Keratinocyte (primary cell): ENCODE measurements at regions not wholly inside any gene's neighbourhood (a gene's known extent, or its start where the extent isn't known, plus 50 kb on each side); places are given as distances from the start of the nearest gene placed in this dataset.

ENCODE experiments used
- DNase-seq: peaks from one replicate; pipeline ENCODE4 v3.0.0-alpha.2; 2011; ENCODE audit warnings: low read depth, missing footprints, low spot score
- FAIRE-seq: peaks from 2 replicates; lab custom pipeline; 2011; peaks lifted over from hg19 to GRCh38; lab: Jason Lieb, UNC
- H2AFZ ChIP-seq: 2 replicates; pipeline ENCODE4 v1.6.0; 2012; ENCODE audit warnings: low read length, control low read depth, inconsistent platforms; ENCODE audit not compliant: control insufficient read depth
- H3K27ac ChIP-seq: 2 replicates; pipeline ENCODE4 v1.5.1; 2011; ENCODE audit warnings: low read length; ENCODE audit not compliant: control insufficient read depth, insufficient read depth
- H3K27me3 ChIP-seq: 3 replicates; pipeline ENCODE4 v1.6.0; 2011; ENCODE audit warnings: low read length; ENCODE audit not compliant: control insufficient read depth, insufficient read depth; ENCODE audit errors: extremely low read depth
- H3K36me3 ChIP-seq, 2 experiments: 2 replicates in 1 of 2; 3 replicates in 1 of 2; pipeline ENCODE4 v1.5.1; 2011; ENCODE audit warnings: low read length in 2 of 2, mild to moderate bottlenecking in 1 of 2; ENCODE audit not compliant: control insufficient read depth in 2 of 2, insufficient read depth in 2 of 2; ENCODE audit errors: extremely low read depth in 1 of 2
- H3K4me1 ChIP-seq: 3 replicates; pipeline ENCODE4 v1.5.1; 2011; ENCODE audit warnings: low read length; ENCODE audit not compliant: control insufficient read depth, insufficient read depth; ENCODE audit errors: extremely low read depth
- H3K4me2 ChIP-seq: 3 replicates; pipeline ENCODE4 v1.6.0; 2011; ENCODE audit warnings: low read depth, low read length; ENCODE audit not compliant: control insufficient read depth, insufficient read depth; ENCODE audit errors: extremely low read depth
- H3K4me3 ChIP-seq, 3 experiments: fragments of 200-600 bp in 1 of 3; sonication (generic) in 1 of 3; 2 replicates in 2 of 3; 3 replicates in 1 of 3; pipeline ENCODE4 v1.5.1; 2011 to 2016; ENCODE audit warnings: low read length in 3 of 3, mild to moderate bottlenecking in 3 of 3, control low read depth in 2 of 3, inconsistent platforms in 1 of 3, low read depth in 1 of 3, mixed read lengths in 1 of 3, mixed run types in 1 of 3, moderate library complexity in 1 of 3; ENCODE audit not compliant: control insufficient read depth in 2 of 3, insufficient read depth in 2 of 3; ENCODE audit errors: extremely low read depth in 1 of 3
- H3K79me2 ChIP-seq: 2 replicates; pipeline ENCODE4 v1.6.0; 2012; ENCODE audit warnings: low read length; ENCODE audit not compliant: control insufficient read depth, insufficient read depth
- H3K9ac ChIP-seq: 3 replicates; pipeline ENCODE4 v1.6.0; 2011; ENCODE audit warnings: low read length; ENCODE audit not compliant: control insufficient read depth, insufficient read depth; ENCODE audit errors: extremely low read depth
- H3K9me1 ChIP-seq: 3 replicates; pipeline ENCODE4 v1.6.0; 2011; ENCODE audit warnings: low read length; ENCODE audit not compliant: control insufficient read depth, insufficient read depth; ENCODE audit errors: extremely low read depth
- H3K9me3 ChIP-seq: 2 replicates; pipeline ENCODE4 v1.5.1; 2012; ENCODE audit warnings: low read depth, low read length; ENCODE audit not compliant: control insufficient read depth
- H4K20me1 ChIP-seq: 3 replicates; pipeline ENCODE4 v1.6.0; 2011; ENCODE audit warnings: low read length; ENCODE audit not compliant: control insufficient read depth, insufficient read depth; ENCODE audit errors: extremely low read depth
- CTCF ChIP-seq, 3 experiments: IDR thresholded peaks in 1 of 3; conservative IDR thresholded peaks in 1 of 3; optimal IDR thresholded peaks in 1 of 3; 2 replicates in 2 of 3; 3 replicates in 1 of 3; pipeline versions ENCODE3 to v1.5.1; 2011; ENCODE audit warnings: low read length in 3 of 3, mild to moderate bottlenecking in 3 of 3, moderate library complexity in 2 of 3, control low read depth in 1 of 3, inconsistent platforms in 1 of 3; ENCODE audit not compliant: insufficient read depth in 2 of 3; ENCODE audit errors: extremely low read depth in 1 of 3
- EZH2 ChIP-seq: IDR thresholded peaks from one replicate; pipeline ENCODE4 v1.6.1; 2012; ENCODE audit warnings: inconsistent platforms, mild to moderate bottlenecking, low read length, moderate library complexity
- dilution Hi-C: fragments of 300-500 bp; cut with MboI; formaldehyde crosslinking; loops from one replicate; pipeline ENCODE4 v1.7.0; 2020; ENCODE audit warnings: low sequenced_read_pairs; ENCODE audit not compliant: extremely low pct_ligation_motif_present

- Histone ChIP-seq H2AFZ (no peak overlapping the region), H3K27ac (no peak overlapping the region), H3K4me2 (no peak overlapping the region)
These were observed 2361.2 kb downstream of the ARAP2 start for GRCh38 chr4:33883111-33883510.

GRCh38 chr4:33886356-33886755 lies 2358.0 kb downstream of the ARAP2 start:
- no peaks in the 10 kb centered on the region for H3K27me3 ChIP-seq
- dilution Hi-C loops = no loop called here
- no peak overlapping the region for H3K27ac ChIP-seq
- H3K9ac ChIP-seq = no peak overlapping the region
- no peaks in the 10 kb centered on the region for H3K9me1 ChIP-seq
- TF ChIP-seq CTCF (optimal IDR thresholded peaks at IDR 0.05 in 1 of 3, IDR thresholded peaks at IDR 0.05 in 1 of 3, conservative IDR thresholded peaks at IDR 0.05 in 1 of 3; ENCODE audit: extremely low read depth in 1 of 3, insufficient read depth in 2 of 3, low read length in 3 of 3) (no peak), EZH2 (no peak)
- H3K4me1 ChIP-seq = no peaks in the 10 kb centered on the region
- H3K9me3 ChIP-seq = no peaks in the 10 kb centered on the region
- H2AFZ ChIP-seq = no peak overlapping the region
- no peak overlapping the region for H3K4me2 ChIP-seq
- no peak for DNase-seq
- H3K79me2 ChIP-seq = no peaks in the 10 kb centered on the region
- H3K4me3 ChIP-seq = no peak overlapping the region
- H3K36me3 ChIP-seq = no peaks in the 10 kb centered on the region
- no peak for FAIRE-seq
- H4K20me1 ChIP-seq = no peaks in the 10 kb centered on the region

More at GRCh38 chr4:33883111-33883510, 2361.2 kb downstream of the ARAP2 start:
- H3K4me3 ChIP-seq = no peak overlapping the region
- H3K27me3 ChIP-seq = no peaks in the 10 kb centered on the region
- H3K9me1 ChIP-seq = no peaks in the 10 kb centered on the region
- no peaks in the 10 kb centered on the region for H3K4me1 ChIP-seq
- no peaks in the 10 kb centered on the region for H3K9me3 ChIP-seq
- no peaks in the 10 kb centered on the region for H3K79me2 ChIP-seq
- dilution Hi-C loops = no loop called here
- H4K20me1 ChIP-seq = no peaks in the 10 kb centered on the region
- TF ChIP-seq EZH2 (no peak), CTCF (optimal IDR thresholded peaks at IDR 0.05 in 1 of 3, IDR thresholded peaks at IDR 0.05 in 1 of 3, conservative IDR thresholded peaks at IDR 0.05 in 1 of 3; ENCODE audit: extremely low read depth in 1 of 3, insufficient read depth in 2 of 3, low read length in 3 of 3) (no peak)
- DNase-seq = no peak
- no peak for FAIRE-seq
- H3K36me3 ChIP-seq = no peaks in the 10 kb centered on the region
- H3K9ac ChIP-seq = no peak overlapping the region
